DND-41 (cell line): ENCODE measurements at regions not wholly inside any gene's neighbourhood (a gene's known extent, or its start where the extent isn't known, plus 50 kb on each side); places are given as distances from the start of the nearest gene placed in this dataset.

Experiments
- ATAC-seq: fragments of 200-7000 bp; cut with Tn5 transposase; 3 replicates; pipeline ENCODE4 v1.9.1; 2021; ENCODE audit warnings: low read depth; ENCODE audit not compliant: insufficient read depth
- DNase-seq: peaks from one replicate; pipeline ENCODE4 v3.0.0-alpha.2; 2020
- H2AFZ ChIP-seq: 2 replicates; pipeline ENCODE4 v1.6.0; 2012; ENCODE audit warnings: low read depth, low read length
- H3K27ac ChIP-seq: 2 replicates; pipeline ENCODE4 v1.5.1; 2012; ENCODE audit warnings: low read length, inconsistent platforms
- H3K27me3 ChIP-seq: fragments of 200-600 bp; sonication (generic); 2 replicates; pipeline ENCODE4 v1.6.0; 2012; ENCODE audit warnings: low read length, mild to moderate bottlenecking, inconsistent platforms; ENCODE audit not compliant: insufficient read depth, poor library complexity
- H3K36me3 ChIP-seq: 2 replicates; pipeline ENCODE4 v1.5.1; 2012; ENCODE audit warnings: low read length, inconsistent platforms; ENCODE audit not compliant: insufficient read depth
- H3K4me1 ChIP-seq: 2 replicates; pipeline ENCODE4 v1.5.1; 2012; ENCODE audit warnings: mild to moderate bottlenecking, low read length; ENCODE audit not compliant: insufficient read depth
- H3K4me2 ChIP-seq: 2 replicates; pipeline ENCODE4 v1.6.0; 2012; ENCODE audit warnings: mild to moderate bottlenecking, moderate library complexity, low read length, inconsistent platforms; ENCODE audit not compliant: insufficient read depth
- H3K4me3 ChIP-seq, 2 experiments: fragments of 200-600 bp in 1 of 2; shearing (Covaris generic) in 1 of 2; 2 replicates each; pipeline ENCODE4 v1.5.1; 2012 to 2016; ENCODE audit warnings: inconsistent platforms in 2 of 2, low read length in 2 of 2, mild to moderate bottlenecking in 2 of 2, low read depth in 1 of 2, moderate library complexity in 1 of 2
- H3K79me2 ChIP-seq: 2 replicates; pipeline ENCODE4 v1.6.0; 2012; ENCODE audit warnings: low read length, inconsistent platforms; ENCODE audit not compliant: insufficient read depth
- H3K9ac ChIP-seq: 2 replicates; pipeline ENCODE4 v1.6.0; 2012; ENCODE audit warnings: low read depth, mild to moderate bottlenecking, inconsistent platforms, low read length, moderate library complexity
- H3K9me3 ChIP-seq: 2 replicates; pipeline ENCODE4 v1.5.1; 2012; ENCODE audit warnings: low read length, moderate library complexity, mild to moderate bottlenecking, inconsistent platforms; ENCODE audit not compliant: insufficient read depth, severe bottlenecking
- H4K20me1 ChIP-seq: 2 replicates; pipeline ENCODE4 v1.6.0; 2012; ENCODE audit warnings: low read length; ENCODE audit not compliant: insufficient read depth
- CTCF ChIP-seq: IDR thresholded peaks from 2 replicates; pipeline ENCODE4 v1.5.1; 2012; ENCODE audit warnings: borderline replicate concordance, low read length, moderate library complexity, mild to moderate bottlenecking; ENCODE audit not compliant: poor library complexity, severe bottlenecking; ENCODE audit errors: extremely low read depth
- EZH2 ChIP-seq: IDR thresholded peaks from 3 replicates; pipeline ENCODE4 v1.6.1; 2012; ENCODE audit warnings: borderline replicate concordance, low read depth, mild to moderate bottlenecking, moderate library complexity, low read length, inconsistent platforms; ENCODE audit not compliant: severe bottlenecking

- DNase-seq, result no peak
- H3K9ac ChIP-seq, result no peak overlapping the region
- H3K4me1 ChIP-seq, result no peaks in the 10 kb centered on the region
- H3K4me3 ChIP-seq, result no peak overlapping the region
- no peaks in the 10 kb centered on the region for H3K27me3 ChIP-seq
- no peaks in the 10 kb centered on the region for H3K9me3 ChIP-seq
- H3K4me2 ChIP-seq, result no peak overlapping the region
- no peaks in the 10 kb centered on the region for H4K20me1 ChIP-seq
- H3K36me3 ChIP-seq, result no peaks in the 10 kb centered on the region
- H3K27ac ChIP-seq, result no peak overlapping the region
- H3K79me2 ChIP-seq, result no peaks in the 10 kb centered on the region
- H2AFZ ChIP-seq, result no peak overlapping the region
- TF ChIP-seq CTCF, result no peak
- no peak for TF ChIP-seq EZH2
- no peak for ATAC-seq
These were observed 230.3 kb downstream of the SLC4A3 start for GRCh38 chr2:219857751-219858150.

- Histone ChIP-seq H3K9me3 (no peaks in the 10 kb centered on the region), H2AFZ (no peak overlapping the region), H3K27me3 (no peaks in the 10 kb centered on the region), H3K79me2 (no peaks in the 10 kb centered on the region), H3K9ac (no peak overlapping the region), H3K27ac (no peak overlapping the region), H4K20me1 (no peaks in the 10 kb centered on the region), H3K4me2 (no peak overlapping the region), H3K36me3 (no peaks in the 10 kb centered on the region), H3K4me3 (no peak overlapping the region), H3K4me1 (no peaks in the 10 kb centered on the region)
- DNase-seq (no peak), ATAC-seq (no peak)
- no peak for TF ChIP-seq CTCF
- no peak for TF ChIP-seq EZH2
These were observed 233.9 kb downstream of the SLC4A3 start for GRCh38 chr2:219861307-219861706.

- H3K27ac ChIP-seq, result no peak overlapping the region
- no peaks in the 10 kb centered on the region for H3K9me3 ChIP-seq
- H3K27me3 ChIP-seq, result no peaks in the 10 kb centered on the region
- no peak overlapping the region for H2AFZ ChIP-seq
- TF ChIP-seq EZH2 (no peak), CTCF (no peak)
- no peaks in the 10 kb centered on the region for H3K4me1 ChIP-seq
- H4K20me1 ChIP-seq, result no peaks in the 10 kb centered on the region
- no peak overlapping the region for H3K4me3 ChIP-seq
- no peak overlapping the region for H3K9ac ChIP-seq
- no peak for ATAC-seq
- DNase-seq, result no peak
- no peak overlapping the region for H3K4me2 ChIP-seq
- H3K79me2 ChIP-seq, result no peaks in the 10 kb centered on the region
- no peaks in the 10 kb centered on the region for H3K36me3 ChIP-seq
These were observed 236.7 kb downstream of the SLC4A3 start for GRCh38 chr2:219864154-219864553.

GRCh38 chr2:219868635-219869034 is 241.2 kb downstream of the SLC4A3 start:
- ATAC-seq (no peak), DNase-seq (no peak)
- H2AFZ ChIP-seq, result no peak overlapping the region
- no peak overlapping the region for H3K4me3 ChIP-seq
- H3K4me2 ChIP-seq, result no peak overlapping the region
- H3K9ac ChIP-seq, result no peak overlapping the region
- no peaks in the 10 kb centered on the region for H4K20me1 ChIP-seq
- TF ChIP-seq EZH2, result no peak
- no peak for TF ChIP-seq CTCF
- H3K27me3 ChIP-seq, result no peaks in the 10 kb centered on the region
- H3K36me3 ChIP-seq, result no peaks in the 10 kb centered on the region
- no peaks in the 10 kb centered on the region for H3K9me3 ChIP-seq
- no peaks in the 10 kb centered on the region for H3K4me1 ChIP-seq
- H3K79me2 ChIP-seq, result no peaks in the 10 kb centered on the region
- H3K27ac ChIP-seq, result no peak overlapping the region
